HepG2 (cell line): ENCODE measurements at regions not wholly inside any gene's neighbourhood (a gene's known extent, or its start where the extent isn't known, plus 50 kb on each side); places are given as distances from the start of the nearest gene placed in this dataset.
A peak's percentile ranks its signal among the peaks of the same experiment; 100 is the strongest.

Experiments
- AKAP8 ChIP-seq: sonication (generic); formaldehyde crosslinking; IDR thresholded peaks from 2 replicates; pipeline ENCODE4 v1.5.1; 2020; ENCODE audit warnings: mild to moderate bottlenecking, missing genetic modification reagents
- ASH2L ChIP-seq: fragments of 300-600, 200-600 bp; sonication (generic); IDR thresholded peaks from 2 replicates; pipeline ENCODE4 v1.7.0; 2017; ENCODE audit warnings: low read depth, mild to moderate bottlenecking, moderate library complexity, mixed read lengths, low read length; ENCODE audit not compliant: insufficient read length
- CCDC6 ChIP-seq: sonication (generic); formaldehyde crosslinking; IDR thresholded peaks from 2 replicates; pipeline ENCODE4 v1.8.1; 2022; ENCODE audit warnings: mild to moderate bottlenecking, missing genetic modification reagents, moderate library complexity
- DNMT1 ChIP-seq: sonication (generic); formaldehyde crosslinking; IDR thresholded peaks from 2 replicates; pipeline ENCODE4 v1.5.1; 2020; ENCODE audit warnings: mild to moderate bottlenecking, missing genetic modification reagents
- HNF4A ChIP-seq: sonication (generic); formaldehyde crosslinking; IDR thresholded peaks from 2 replicates; pipeline ENCODE4 v1.4.0; 2020; ENCODE audit warnings: missing genetic modification reagents
- HOXD1 ChIP-seq: sonication (generic); formaldehyde crosslinking; IDR thresholded peaks from 2 replicates; pipeline ENCODE4 v1.5.0; 2020; ENCODE audit warnings: missing genetic modification reagents
- MED13 ChIP-seq: sonication (generic); formaldehyde crosslinking; IDR thresholded peaks from 2 replicates; pipeline ENCODE4 v1.5.0; 2020; ENCODE audit warnings: missing genetic modification reagents
- NKX3-1 ChIP-seq: sonication (generic); formaldehyde crosslinking; IDR thresholded peaks from 2 replicates; pipeline ENCODE4 v1.5.0; 2020; ENCODE audit warnings: missing genetic modification reagents
- PITX1 ChIP-seq: sonication (generic); formaldehyde crosslinking; IDR thresholded peaks from 2 replicates; pipeline ENCODE4 v1.5.1; 2020; ENCODE audit warnings: mild to moderate bottlenecking, missing genetic modification reagents
- RFX1 ChIP-seq: fragments of 450-650 bp; IDR thresholded peaks from 2 replicates; pipeline ENCODE4 v1.6.1; 2017
- SATB2 ChIP-seq: sonication (generic); formaldehyde crosslinking; IDR thresholded peaks from 2 replicates; pipeline ENCODE4 v1.5.0; 2020; ENCODE audit warnings: missing genetic modification reagents
- SNRNP70 ChIP-seq: fragments of 200-400 bp; formaldehyde crosslinking; IDR thresholded peaks from 2 replicates; pipeline ENCODE4 v1.6.1; 2017; ENCODE audit warnings: mild to moderate bottlenecking, low read depth, low read length, moderate library complexity
- ZNF292 ChIP-seq: sonication (generic); formaldehyde crosslinking; IDR thresholded peaks from 2 replicates; pipeline ENCODE4 v1.8.1; 2022; ENCODE audit warnings: mild to moderate bottlenecking, low read depth, missing genetic modification reagents, borderline replicate concordance
- ZNF841 ChIP-seq: sonication (generic); formaldehyde crosslinking; IDR thresholded peaks from 2 replicates; pipeline ENCODE4 v1.8.1; 2023; ENCODE audit warnings: missing genetic modification reagents, borderline replicate concordance
- TF ChIP-seq, protein P1 (sequence below): sonication (generic); formaldehyde crosslinking; IDR thresholded peaks from 2 replicates; pipeline ENCODE4 v1.9.0; 2021; ENCODE audit warnings: missing genetic modification reagents, borderline replicate concordance
- TF ChIP-seq, protein P2 (sequence below): sonication (generic); formaldehyde crosslinking; IDR thresholded peaks from 2 replicates; pipeline ENCODE4 v1.4.0; 2020; ENCODE audit warnings: missing genetic modification reagents
- TF ChIP-seq, protein P3 (sequence below): conservative IDR thresholded peaks from 2 replicates; pipeline ENCODE4 v1.6.1; 2018; ENCODE audit warnings: missing genetic modification reagents
- TF ChIP-seq, protein P4 (sequence below): sonication (generic); formaldehyde crosslinking; IDR thresholded peaks from 2 replicates; pipeline ENCODE4 v1.4.0; 2020; ENCODE audit warnings: low read depth, mild to moderate bottlenecking, missing genetic modification reagents

DNA sequence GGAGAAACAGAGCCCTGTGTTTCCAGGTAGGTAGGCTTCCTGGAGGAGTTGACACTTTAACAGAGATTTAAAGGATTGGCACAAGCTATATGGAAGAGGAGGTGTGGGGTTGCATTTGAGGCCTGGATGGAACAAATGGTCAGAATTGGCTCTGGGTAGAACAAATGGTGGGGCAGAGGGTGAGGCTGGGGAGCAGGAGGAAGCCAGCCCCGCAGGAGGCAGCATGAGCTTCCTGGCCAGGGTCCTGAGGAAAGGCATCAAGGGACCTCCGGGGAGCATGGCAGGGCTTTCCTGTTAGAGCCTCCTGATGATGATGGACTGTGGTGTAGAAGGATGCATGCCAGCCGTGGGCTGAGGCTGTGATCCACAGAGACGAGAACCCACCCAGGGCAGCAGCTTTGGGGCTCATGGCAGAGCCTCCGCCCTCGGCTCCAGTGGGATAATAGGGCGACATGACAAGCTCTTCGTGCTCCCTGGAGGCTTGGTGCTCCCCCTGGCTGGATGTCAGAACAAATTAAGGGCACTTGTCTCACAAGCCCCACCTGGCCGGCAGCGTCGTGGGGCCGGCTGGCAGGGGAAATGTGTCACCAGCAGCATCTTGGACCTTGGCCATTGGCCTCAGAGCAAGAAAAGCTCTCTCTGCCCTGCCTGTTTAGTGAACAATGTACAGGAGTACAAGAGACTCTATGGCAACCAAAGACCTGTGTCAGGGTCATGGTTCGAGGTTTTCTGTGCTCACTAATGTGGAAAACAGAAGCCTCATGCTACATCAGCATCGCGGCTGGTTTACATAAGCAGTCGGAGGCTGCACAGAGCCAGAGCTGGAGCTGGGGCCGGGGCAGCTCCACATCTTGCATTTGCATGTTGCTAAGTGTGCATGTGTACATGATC is 153.5 kb downstream of the MYCN start (continued):
- TF ChIP-seq SATB2 (CRISPR knock-in tag) (no peak), MED13 (no peak), PITX1 (0 out of 2 replicates have a peak, but pooled peaks have one; percentile 30), ZNF292 (CRISPR knock-in tag) (no peak; the same call in 1 of the 2 replicates), HNF4A (CRISPR knock-in tag) (peak; percentile 78), AKAP8 (CRISPR knock-in tag) (no peak), ASH2L (no peak), HOXD1 (CRISPR knock-in tag) (no peak), RFX1 (no peak), DNMT1 (CRISPR knock-in tag) (no peak), ZNF841 (CRISPR knock-in tag) (no peak), SNRNP70 (no peak), NKX3-1 (CRISPR knock-in tag) (no peak), CCDC6 (CRISPR knock-in tag) (no peak)
- TF ChIP-seq, protein P1, sequence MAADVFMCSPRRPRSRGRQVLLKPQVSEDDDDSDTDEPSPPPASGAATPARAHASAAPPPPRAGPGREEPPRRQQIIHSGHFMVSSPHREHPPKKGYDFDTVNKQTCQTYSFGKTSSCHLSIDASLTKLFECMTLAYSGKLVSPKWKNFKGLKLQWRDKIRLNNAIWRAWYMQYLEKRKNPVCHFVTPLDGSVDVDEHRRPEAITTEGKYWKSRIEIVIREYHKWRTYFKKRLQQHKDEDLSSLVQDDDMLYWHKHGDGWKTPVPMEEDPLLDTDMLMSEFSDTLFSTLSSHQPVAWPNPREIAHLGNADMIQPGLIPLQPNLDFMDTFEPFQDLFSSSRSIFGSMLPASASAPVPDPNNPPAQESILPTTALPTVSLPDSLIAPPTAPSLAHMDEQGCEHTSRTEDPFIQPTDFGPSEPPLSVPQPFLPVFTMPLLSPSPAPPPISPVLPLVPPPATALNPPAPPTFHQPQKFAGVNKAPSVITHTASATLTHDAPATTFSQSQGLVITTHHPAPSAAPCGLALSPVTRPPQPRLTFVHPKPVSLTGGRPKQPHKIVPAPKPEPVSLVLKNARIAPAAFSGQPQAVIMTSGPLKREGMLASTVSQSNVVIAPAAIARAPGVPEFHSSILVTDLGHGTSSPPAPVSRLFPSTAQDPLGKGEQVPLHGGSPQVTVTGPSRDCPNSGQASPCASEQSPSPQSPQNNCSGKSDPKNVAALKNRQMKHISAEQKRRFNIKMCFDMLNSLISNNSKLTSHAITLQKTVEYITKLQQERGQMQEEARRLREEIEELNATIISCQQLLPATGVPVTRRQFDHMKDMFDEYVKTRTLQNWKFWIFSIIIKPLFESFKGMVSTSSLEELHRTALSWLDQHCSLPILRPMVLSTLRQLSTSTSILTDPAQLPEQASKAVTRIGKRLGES = no peak
- TF ChIP-seq, protein P2, sequence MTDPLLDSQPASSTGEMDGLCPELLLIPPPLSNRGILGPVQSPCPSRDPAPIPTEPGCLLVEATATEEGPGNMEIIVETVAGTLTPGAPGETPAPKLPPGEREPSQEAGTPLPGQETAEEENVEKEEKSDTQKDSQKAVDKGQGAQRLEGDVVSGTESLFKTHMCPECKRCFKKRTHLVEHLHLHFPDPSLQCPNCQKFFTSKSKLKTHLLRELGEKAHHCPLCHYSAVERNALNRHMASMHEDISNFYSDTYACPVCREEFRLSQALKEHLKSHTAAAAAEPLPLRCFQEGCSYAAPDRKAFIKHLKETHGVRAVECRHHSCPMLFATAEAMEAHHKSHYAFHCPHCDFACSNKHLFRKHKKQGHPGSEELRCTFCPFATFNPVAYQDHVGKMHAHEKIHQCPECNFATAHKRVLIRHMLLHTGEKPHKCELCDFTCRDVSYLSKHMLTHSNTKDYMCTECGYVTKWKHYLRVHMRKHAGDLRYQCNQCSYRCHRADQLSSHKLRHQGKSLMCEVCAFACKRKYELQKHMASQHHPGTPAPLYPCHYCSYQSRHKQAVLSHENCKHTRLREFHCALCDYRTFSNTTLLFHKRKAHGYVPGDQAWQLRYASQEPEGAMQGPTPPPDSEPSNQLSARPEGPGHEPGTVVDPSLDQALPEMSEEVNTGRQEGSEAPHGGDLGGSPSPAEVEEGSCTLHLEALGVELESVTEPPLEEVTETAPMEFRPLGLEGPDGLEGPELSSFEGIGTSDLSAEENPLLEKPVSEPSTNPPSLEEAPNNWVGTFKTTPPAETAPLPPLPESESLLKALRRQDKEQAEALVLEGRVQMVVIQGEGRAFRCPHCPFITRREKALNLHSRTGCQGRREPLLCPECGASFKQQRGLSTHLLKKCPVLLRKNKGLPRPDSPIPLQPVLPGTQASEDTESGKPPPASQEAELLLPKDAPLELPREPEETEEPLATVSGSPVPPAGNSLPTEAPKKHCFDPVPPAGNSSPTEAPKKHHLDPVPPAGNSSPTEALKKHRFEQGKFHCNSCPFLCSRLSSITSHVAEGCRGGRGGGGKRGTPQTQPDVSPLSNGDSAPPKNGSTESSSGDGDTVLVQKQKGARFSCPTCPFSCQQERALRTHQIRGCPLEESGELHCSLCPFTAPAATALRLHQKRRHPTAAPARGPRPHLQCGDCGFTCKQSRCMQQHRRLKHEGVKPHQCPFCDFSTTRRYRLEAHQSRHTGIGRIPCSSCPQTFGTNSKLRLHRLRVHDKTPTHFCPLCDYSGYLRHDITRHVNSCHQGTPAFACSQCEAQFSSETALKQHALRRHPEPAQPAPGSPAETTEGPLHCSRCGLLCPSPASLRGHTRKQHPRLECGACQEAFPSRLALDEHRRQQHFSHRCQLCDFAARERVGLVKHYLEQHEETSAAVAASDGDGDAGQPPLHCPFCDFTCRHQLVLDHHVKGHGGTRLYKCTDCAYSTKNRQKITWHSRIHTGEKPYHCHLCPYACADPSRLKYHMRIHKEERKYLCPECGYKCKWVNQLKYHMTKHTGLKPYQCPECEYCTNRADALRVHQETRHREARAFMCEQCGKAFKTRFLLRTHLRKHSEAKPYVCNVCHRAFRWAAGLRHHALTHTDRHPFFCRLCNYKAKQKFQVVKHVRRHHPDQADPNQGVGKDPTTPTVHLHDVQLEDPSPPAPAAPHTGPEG (CRISPR knock-in tag) = no peak
- TF ChIP-seq, protein P3, sequence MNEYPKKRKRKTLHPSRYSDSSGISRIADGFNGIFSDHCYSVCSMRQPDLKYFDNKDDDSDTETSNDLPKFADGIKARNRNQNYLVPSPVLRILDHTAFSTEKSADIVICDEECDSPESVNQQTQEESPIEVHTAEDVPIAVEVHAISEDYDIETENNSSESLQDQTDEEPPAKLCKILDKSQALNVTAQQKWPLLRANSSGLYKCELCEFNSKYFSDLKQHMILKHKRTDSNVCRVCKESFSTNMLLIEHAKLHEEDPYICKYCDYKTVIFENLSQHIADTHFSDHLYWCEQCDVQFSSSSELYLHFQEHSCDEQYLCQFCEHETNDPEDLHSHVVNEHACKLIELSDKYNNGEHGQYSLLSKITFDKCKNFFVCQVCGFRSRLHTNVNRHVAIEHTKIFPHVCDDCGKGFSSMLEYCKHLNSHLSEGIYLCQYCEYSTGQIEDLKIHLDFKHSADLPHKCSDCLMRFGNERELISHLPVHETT (CRISPR knock-in tag) = no peak
- TF ChIP-seq, protein P4, sequence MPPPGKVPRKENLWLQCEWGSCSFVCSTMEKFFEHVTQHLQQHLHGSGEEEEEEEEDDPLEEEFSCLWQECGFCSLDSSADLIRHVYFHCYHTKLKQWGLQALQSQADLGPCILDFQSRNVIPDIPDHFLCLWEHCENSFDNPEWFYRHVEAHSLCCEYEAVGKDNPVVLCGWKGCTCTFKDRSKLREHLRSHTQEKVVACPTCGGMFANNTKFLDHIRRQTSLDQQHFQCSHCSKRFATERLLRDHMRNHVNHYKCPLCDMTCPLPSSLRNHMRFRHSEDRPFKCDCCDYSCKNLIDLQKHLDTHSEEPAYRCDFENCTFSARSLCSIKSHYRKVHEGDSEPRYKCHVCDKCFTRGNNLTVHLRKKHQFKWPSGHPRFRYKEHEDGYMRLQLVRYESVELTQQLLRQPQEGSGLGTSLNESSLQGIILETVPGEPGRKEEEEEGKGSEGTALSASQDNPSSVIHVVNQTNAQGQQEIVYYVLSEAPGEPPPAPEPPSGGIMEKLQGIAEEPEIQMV (CRISPR knock-in tag) = 0 out of 2 replicates have a peak, but pooled peaks have one; percentile 21
